ENCODE measurements at regions not wholly inside any gene's neighbourhood (a gene's known extent, or its start where the extent isn't known, plus 50 kb on each side); places are given as distances from the start of the nearest gene placed in this dataset.

DNA sequence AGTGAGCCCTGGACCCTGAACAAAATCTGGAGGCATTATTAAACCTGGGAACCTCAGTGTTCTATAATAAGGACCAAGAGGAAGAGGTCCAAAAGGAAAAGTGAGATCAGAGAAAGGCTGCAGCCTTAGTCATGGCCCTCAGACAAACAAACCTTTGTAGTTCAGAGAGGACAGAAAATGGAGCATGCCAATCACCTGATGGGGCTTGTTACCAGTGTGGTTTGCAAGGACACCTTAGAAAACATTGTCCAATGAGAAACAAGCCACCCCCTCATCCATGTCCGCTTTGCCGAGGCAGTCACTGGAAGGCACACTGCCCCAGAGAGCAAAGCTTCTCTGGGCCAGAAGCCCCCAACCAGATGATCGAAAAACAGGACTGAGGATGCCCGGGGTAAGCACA lies 254.8 kb downstream of the CDH10 start (continued):
- TF ChIP-seq, protein P1, sequence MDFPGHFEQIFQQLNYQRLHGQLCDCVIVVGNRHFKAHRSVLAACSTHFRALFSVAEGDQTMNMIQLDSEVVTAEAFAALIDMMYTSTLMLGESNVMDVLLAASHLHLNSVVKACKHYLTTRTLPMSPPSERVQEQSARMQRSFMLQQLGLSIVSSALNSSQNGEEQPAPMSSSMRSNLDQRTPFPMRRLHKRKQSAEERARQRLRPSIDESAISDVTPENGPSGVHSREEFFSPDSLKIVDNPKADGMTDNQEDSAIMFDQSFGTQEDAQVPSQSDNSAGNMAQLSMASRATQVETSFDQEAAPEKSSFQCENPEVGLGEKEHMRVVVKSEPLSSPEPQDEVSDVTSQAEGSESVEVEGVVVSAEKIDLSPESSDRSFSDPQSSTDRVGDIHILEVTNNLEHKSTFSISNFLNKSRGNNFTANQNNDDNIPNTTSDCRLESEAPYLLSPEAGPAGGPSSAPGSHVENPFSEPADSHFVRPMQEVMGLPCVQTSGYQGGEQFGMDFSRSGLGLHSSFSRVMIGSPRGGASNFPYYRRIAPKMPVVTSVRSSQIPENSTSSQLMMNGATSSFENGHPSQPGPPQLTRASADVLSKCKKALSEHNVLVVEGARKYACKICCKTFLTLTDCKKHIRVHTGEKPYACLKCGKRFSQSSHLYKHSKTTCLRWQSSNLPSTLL (IDR thresholded peaks at IDR 0.05): no peak
- TF ChIP-seq TEAD2 (tag; IDR thresholded peaks at IDR 0.05) (no peak), NCOA6 (IDR thresholded peaks at IDR 0.05) (no peak), ZC3H11A (IDR thresholded peaks at IDR 0.05; ENCODE audit: low read depth, low read length) (no peak), SMARCE1 (IDR thresholded peaks at IDR 0.05) (no peak)

DNA sequence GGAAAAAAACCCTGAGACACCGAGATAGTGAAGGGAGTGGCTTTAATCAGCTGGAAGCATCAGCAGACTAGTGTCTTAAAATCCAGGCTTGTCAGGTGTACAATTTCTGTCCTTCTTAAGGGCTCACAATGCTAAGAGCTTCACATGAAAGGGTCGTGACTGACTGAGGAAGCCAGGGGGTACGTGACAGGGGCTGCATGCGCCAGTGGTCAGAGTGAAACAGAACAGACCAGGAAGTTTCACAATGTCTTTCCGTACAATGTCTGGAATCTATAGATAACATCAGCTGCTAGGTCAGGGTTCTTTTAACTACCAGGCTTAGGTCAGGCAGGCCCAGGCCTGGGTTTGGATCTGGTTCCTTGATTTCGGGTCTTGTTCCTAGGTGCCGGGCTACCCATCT lies 253.0 kb downstream of the CDH10 start:
- DNase-seq (ENCODE audit: extremely low read depth in 1 of 4, low spot score in 3 of 4): no peak
- Histone ChIP-seq H3K4me3 (no peak overlapping the region), H3K36me3 (ENCODE audit: control insufficient read depth, insufficient read depth, low read length) (no peaks in the 10 kb centered on the region), H3K9me1 (ENCODE audit: control insufficient read depth, insufficient read depth, low read length) (no peaks in the 10 kb centered on the region), H4K20me1 (replicated peaks; ENCODE audit: control insufficient read depth, insufficient read depth, low read length) (no peaks in the 10 kb centered on the region), H3K79me2 (ENCODE audit: control insufficient read depth, insufficient read depth, low read length) (no peaks in the 10 kb centered on the region), H3K27ac (ENCODE audit: extremely low read depth, low read depth, low read length) (no peak overlapping the region), H2AFZ (ENCODE audit: low read depth, low read length) (no peak overlapping the region), H3K9me3 (replicated peaks; ENCODE audit: control insufficient read depth, insufficient read depth, low read depth, low read length) (no peaks in the 10 kb centered on the region; the same call in 1 of the 2 replicates), H3K4me2 (ENCODE audit: insufficient read depth, low read length) (no peak overlapping the region), H3K4me1 (replicated peaks in 1 of 2; ENCODE audit: control insufficient read depth in 2 of 2, insufficient read depth in 2 of 2, low read length in 2 of 2) (no peaks in the 10 kb centered on the region), H3K9ac (ENCODE audit: insufficient read depth in 1 of 2, low read depth in 2 of 2, low read length in 2 of 2) (no peak overlapping the region), H3K27me3 (ENCODE audit: control insufficient read depth in 2 of 2, insufficient read depth in 2 of 2, low read length in 2 of 2) (no peaks in the 10 kb centered on the region)
- no peak for FAIRE-seq
- no peak for TF ChIP-seq CBX3 (IDR thresholded peaks at IDR 0.05; ENCODE audit: borderline replicate concordance in 1 of 2, low read length in 2 of 2)
- no peak for TF ChIP-seq TBP (optimal IDR thresholded peaks at IDR 0.05; ENCODE audit: low read depth, low read length)
- TF ChIP-seq PHF21A (IDR thresholded peaks at IDR 0.05; ENCODE audit: borderline replicate concordance, low read depth): no peak
- TF ChIP-seq TFAM (CRISPR knock-in tag; conservative IDR thresholded peaks at IDR 0.05): no peak
- no peak for TF ChIP-seq HSF4 (CRISPR knock-in tag; IDR thresholded peaks at IDR 0.05; ENCODE audit: borderline replicate concordance)
- TF ChIP-seq MITF (IDR thresholded peaks at IDR 0.05): no peak
- TF ChIP-seq ZFP1 (CRISPR knock-in tag; IDR thresholded peaks at IDR 0.05): no peak
- TF ChIP-seq FOXJ3 (CRISPR knock-in tag; IDR thresholded peaks at IDR 0.05): no peak
- TF ChIP-seq ARNT (IDR thresholded peaks at IDR 0.05): no peak
- no peak for TF ChIP-seq ILK (tag; IDR thresholded peaks at IDR 0.05; ENCODE audit: borderline replicate concordance, low read depth)
- ATAC-seq: no peak
- intact Hi-C loops (cut with micrococcal nuclease): no loop called here
- ChIA-PET CTCF (ENCODE audit: low intra/inter-chr PET ratio) (no interaction called here), POLR2A (no interaction called here)
- 6% methylated on average over 7 of the region's 7 CpGs for WGBS (ENCODE audit: insufficient coverage, low coverage, missing lambda C conversion rate)
- in situ Hi-C loops (cut with MboI): no loop called here
- BruUV-seq (replicated peaks): no TSS peak
